ENCODE measurements at regions not wholly inside any gene's neighbourhood (a gene's known extent, or its start where the extent isn't known, plus 50 kb on each side); places are given as distances from the start of the nearest gene placed in this dataset.

DNA sequence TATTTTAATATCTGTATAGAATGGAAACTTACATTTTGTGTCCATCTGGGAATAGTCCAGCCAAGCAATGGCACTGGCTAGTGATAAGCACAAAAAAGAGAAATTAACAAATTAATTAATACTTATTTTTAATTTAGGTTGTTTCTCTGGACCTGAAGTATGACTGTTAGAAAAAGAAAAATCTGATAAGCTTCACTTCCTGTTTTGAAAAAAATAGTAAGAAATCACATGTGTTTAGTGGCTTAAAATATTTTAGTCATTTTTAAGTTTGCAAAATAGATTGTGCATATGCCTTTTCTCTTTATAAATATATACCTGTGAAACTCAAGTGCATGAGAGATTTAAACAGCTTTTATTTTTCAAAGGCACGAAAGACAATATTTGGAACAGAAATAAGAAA is 50.1 kb upstream of the CREB5 start:
- H3K36me3 ChIP-seq (ENCODE audit: insufficient read depth) = no peaks in the 10 kb centered on the region
- no peak overlapping the region for H3K27ac Mint-ChIP-seq

More for the DNA sequence above, 50.1 kb upstream of the CREB5 start:
- Mint-ChIP-seq H3K36me3 (ENCODE audit: low read depth) (peaks cover 7% of the 10 kb centered on the region), H3K9me3 (peaks cover 14% of the 10 kb centered on the region), H3K4me3 (no peak overlapping the region), H3K4me1 (peaks cover 30% of the 10 kb centered on the region), H3K27me3 (ENCODE audit: insufficient read depth, low read depth, poor library complexity) (peaks cover 5% of the 10 kb centered on the region)
- no peak overlapping the region for H2AFZ ChIP-seq
- H3F3A ChIP-seq (replicated peaks; ENCODE audit: low read depth) = no peaks in the 10 kb centered on the region
- H3K4me1 ChIP-seq (ENCODE audit: insufficient read depth) = peaks cover 32% of the 10 kb centered on the region
- no peak overlapping the region for H3K27ac ChIP-seq (ENCODE audit: low read depth)
- H3K4me2 ChIP-seq = no peak overlapping the region
- TF ChIP-seq, protein P1, sequence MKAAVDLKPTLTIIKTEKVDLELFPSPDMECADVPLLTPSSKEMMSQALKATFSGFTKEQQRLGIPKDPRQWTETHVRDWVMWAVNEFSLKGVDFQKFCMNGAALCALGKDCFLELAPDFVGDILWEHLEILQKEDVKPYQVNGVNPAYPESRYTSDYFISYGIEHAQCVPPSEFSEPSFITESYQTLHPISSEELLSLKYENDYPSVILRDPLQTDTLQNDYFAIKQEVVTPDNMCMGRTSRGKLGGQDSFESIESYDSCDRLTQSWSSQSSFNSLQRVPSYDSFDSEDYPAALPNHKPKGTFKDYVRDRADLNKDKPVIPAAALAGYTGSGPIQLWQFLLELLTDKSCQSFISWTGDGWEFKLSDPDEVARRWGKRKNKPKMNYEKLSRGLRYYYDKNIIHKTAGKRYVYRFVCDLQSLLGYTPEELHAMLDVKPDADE (IDR thresholded peaks at IDR 0.05) = no peak
- TF ChIP-seq POLR2AphosphoS5 (IDR thresholded peaks at IDR 0.05; ENCODE audit: low read depth) (no peak), ZNF114 (CRISPR knock-in tag; IDR thresholded peaks at IDR 0.05) (no peak), CREB1 (CRISPR knock-in tag; IDR thresholded peaks at IDR 0.05; ENCODE audit: low read depth) (no peak), ZNF331 (CRISPR knock-in tag; IDR thresholded peaks at IDR 0.05; ENCODE audit: low read depth) (no peak), EZH2 (IDR thresholded peaks at IDR 0.05; ENCODE audit: low read depth, unreplicated experiment) (no peak), NANOG (IDR thresholded peaks at IDR 0.05; ENCODE audit: borderline replicate concordance) (no peak), EZH2phosphoT487 (IDR thresholded peaks at IDR 0.05; ENCODE audit: unreplicated experiment) (no peak), STAT1 (IDR thresholded peaks at IDR 0.05; ENCODE audit: unreplicated experiment) (no peak), JUNB (IDR thresholded peaks at IDR 0.05; ENCODE audit: unreplicated experiment) (no peak)
- TF ChIP-seq, protein P2, sequence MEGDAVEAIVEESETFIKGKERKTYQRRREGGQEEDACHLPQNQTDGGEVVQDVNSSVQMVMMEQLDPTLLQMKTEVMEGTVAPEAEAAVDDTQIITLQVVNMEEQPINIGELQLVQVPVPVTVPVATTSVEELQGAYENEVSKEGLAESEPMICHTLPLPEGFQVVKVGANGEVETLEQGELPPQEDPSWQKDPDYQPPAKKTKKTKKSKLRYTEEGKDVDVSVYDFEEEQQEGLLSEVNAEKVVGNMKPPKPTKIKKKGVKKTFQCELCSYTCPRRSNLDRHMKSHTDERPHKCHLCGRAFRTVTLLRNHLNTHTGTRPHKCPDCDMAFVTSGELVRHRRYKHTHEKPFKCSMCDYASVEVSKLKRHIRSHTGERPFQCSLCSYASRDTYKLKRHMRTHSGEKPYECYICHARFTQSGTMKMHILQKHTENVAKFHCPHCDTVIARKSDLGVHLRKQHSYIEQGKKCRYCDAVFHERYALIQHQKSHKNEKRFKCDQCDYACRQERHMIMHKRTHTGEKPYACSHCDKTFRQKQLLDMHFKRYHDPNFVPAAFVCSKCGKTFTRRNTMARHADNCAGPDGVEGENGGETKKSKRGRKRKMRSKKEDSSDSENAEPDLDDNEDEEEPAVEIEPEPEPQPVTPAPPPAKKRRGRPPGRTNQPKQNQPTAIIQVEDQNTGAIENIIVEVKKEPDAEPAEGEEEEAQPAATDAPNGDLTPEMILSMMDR (conservative IDR thresholded peaks at IDR 0.05; ENCODE audit: low read depth in 2 of 2) = no peak
- TF ChIP-seq, protein P3, sequence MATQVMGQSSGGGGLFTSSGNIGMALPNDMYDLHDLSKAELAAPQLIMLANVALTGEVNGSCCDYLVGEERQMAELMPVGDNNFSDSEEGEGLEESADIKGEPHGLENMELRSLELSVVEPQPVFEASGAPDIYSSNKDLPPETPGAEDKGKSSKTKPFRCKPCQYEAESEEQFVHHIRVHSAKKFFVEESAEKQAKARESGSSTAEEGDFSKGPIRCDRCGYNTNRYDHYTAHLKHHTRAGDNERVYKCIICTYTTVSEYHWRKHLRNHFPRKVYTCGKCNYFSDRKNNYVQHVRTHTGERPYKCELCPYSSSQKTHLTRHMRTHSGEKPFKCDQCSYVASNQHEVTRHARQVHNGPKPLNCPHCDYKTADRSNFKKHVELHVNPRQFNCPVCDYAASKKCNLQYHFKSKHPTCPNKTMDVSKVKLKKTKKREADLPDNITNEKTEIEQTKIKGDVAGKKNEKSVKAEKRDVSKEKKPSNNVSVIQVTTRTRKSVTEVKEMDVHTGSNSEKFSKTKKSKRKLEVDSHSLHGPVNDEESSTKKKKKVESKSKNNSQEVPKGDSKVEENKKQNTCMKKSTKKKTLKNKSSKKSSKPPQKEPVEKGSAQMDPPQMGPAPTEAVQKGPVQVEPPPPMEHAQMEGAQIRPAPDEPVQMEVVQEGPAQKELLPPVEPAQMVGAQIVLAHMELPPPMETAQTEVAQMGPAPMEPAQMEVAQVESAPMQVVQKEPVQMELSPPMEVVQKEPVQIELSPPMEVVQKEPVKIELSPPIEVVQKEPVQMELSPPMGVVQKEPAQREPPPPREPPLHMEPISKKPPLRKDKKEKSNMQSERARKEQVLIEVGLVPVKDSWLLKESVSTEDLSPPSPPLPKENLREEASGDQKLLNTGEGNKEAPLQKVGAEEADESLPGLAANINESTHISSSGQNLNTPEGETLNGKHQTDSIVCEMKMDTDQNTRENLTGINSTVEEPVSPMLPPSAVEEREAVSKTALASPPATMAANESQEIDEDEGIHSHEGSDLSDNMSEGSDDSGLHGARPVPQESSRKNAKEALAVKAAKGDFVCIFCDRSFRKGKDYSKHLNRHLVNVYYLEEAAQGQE (IDR thresholded peaks at IDR 0.05; ENCODE audit: unreplicated experiment) = no peak
- TF ChIP-seq, protein P4, sequence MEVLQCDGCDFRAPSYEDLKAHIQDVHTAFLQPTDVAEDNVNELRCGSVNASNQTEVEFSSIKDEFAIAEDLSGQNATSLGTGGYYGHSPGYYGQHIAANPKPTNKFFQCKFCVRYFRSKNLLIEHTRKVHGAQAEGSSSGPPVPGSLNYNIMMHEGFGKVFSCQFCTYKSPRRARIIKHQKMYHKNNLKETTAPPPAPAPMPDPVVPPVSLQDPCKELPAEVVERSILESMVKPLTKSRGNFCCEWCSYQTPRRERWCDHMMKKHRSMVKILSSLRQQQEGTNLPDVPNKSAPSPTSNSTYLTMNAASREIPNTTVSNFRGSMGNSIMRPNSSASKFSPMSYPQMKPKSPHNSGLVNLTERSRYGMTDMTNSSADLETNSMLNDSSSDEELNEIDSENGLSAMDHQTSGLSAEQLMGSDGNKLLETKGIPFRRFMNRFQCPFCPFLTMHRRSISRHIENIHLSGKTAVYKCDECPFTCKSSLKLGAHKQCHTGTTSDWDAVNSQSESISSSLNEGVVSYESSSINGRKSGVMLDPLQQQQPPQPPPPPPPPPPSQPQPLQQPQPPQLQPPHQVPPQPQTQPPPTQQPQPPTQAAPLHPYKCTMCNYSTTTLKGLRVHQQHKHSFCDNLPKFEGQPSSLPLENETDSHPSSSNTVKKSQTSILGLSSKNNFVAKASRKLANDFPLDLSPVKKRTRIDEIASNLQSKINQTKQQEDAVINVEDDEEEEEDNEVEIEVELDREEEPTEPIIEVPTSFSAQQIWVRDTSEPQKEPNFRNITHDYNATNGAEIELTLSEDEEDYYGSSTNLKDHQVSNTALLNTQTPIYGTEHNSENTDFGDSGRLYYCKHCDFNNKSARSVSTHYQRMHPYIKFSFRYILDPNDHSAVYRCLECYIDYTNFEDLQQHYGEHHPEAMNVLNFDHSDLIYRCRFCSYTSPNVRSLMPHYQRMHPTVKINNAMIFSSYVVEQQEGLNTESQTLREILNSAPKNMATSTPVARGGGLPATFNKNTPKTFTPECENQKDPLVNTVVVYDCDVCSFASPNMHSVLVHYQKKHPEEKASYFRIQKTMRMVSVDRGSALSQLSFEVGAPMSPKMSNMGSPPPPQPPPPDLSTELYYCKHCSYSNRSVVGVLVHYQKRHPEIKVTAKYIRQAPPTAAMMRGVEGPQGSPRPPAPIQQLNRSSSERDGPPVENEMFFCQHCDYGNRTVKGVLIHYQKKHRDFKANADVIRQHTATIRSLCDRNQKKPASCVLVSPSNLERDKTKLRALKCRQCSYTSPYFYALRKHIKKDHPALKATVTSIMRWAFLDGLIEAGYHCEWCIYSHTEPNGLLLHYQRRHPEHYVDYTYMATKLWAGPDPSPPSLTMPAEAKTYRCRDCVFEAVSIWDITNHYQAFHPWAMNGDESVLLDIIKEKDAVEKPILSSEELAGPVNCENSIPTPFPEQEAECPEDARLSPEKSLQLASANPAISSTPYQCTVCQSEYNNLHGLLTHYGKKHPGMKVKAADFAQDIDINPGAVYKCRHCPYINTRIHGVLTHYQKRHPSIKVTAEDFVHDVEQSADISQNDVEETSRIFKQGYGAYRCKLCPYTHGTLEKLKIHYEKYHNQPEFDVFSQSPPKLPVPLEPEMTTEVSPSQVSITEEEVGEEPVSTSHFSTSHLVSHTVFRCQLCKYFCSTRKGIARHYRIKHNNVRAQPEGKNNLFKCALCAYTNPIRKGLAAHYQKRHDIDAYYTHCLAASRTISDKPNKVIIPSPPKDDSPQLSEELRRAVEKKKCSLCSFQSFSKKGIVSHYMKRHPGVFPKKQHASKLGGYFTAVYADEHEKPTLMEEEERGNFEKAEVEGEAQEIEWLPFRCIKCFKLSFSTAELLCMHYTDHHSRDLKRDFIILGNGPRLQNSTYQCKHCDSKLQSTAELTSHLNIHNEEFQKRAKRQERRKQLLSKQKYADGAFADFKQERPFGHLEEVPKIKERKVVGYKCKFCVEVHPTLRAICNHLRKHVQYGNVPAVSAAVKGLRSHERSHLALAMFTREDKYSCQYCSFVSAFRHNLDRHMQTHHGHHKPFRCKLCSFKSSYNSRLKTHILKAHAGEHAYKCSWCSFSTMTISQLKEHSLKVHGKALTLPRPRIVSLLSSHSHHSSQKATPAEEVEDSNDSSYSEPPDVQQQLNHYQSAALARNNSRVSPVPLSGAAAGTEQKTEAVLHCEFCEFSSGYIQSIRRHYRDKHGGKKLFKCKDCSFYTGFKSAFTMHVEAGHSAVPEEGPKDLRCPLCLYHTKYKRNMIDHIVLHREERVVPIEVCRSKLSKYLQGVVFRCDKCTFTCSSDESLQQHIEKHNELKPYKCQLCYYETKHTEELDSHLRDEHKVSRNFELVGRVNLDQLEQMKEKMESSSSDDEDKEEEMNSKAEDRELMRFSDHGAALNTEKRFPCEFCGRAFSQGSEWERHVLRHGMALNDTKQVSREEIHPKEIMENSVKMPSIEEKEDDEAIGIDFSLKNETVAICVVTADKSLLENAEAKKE (CRISPR knock-in tag; IDR thresholded peaks at IDR 0.05) = no peak
- no peak overlapping the region for H3K4me3 ChIP-seq
- no peaks in the 10 kb centered on the region for H4K20me1 ChIP-seq (replicated peaks; ENCODE audit: insufficient read depth)
- no peak for DNase-seq (ENCODE audit: low spot score)
- no peak for ATAC-seq
- no peaks in the 10 kb centered on the region for H3K27me3 ChIP-seq (ENCODE audit: insufficient read depth)
- H3K79me2 ChIP-seq (replicated peaks; ENCODE audit: insufficient read depth) = no peaks in the 10 kb centered on the region
- H3K9me2 ChIP-seq (ENCODE audit: insufficient read depth) = peaks cover 4% of the 10 kb centered on the region

Measured in GM23338 (cell line).